ENCODE measurements at regions not wholly inside any gene's neighbourhood (a gene's known extent, or its start where the extent isn't known, plus 50 kb on each side); places are given as distances from the start of the nearest gene placed in this dataset.

DNA sequence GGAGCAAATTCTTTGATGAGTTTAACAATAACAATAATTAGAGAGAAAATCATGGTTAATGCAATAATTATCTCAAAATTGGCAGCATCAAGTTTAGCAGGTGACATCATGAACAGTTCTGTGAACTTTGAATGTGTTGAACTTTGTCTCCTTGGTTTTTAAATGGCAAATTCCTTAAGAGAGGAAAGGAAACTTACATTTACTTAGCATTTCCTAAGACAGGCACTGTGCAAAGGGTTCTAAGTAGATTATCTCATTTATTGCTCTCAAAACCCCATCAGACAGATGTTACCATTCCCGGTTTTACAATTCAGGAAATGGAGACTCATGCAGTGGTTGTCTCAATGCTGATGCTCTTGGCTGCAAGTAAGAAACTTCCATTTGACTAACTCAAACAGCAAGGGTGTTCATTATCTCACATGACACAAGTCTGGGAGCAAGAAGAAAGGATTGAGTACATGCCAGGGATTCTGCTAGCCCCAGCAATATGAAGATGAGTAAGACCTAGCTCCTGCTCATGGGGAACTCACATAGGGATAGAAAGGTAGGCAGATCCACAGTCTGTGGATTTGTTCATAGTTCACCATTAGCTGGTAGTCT, 81.3 kb upstream of the ITGA6 start:
- DNase-seq (ENCODE audit: low read depth in 1 of 2, low spot score in 1 of 2): peak in 1 of 2 donors; percentile 32
- Histone ChIP-seq H3K36me3 (no peaks in the 10 kb centered on the region), H3K4me3 (no peak overlapping the region), H3K4me1 (ENCODE audit: low read depth) (no peaks in the 10 kb centered on the region), H3K27ac (no peak overlapping the region), H3K9me3 (ENCODE audit: low read depth) (no peaks in the 10 kb centered on the region), H3K27me3 (no peaks in the 10 kb centered on the region)
- TF ChIP-seq, protein P1, sequence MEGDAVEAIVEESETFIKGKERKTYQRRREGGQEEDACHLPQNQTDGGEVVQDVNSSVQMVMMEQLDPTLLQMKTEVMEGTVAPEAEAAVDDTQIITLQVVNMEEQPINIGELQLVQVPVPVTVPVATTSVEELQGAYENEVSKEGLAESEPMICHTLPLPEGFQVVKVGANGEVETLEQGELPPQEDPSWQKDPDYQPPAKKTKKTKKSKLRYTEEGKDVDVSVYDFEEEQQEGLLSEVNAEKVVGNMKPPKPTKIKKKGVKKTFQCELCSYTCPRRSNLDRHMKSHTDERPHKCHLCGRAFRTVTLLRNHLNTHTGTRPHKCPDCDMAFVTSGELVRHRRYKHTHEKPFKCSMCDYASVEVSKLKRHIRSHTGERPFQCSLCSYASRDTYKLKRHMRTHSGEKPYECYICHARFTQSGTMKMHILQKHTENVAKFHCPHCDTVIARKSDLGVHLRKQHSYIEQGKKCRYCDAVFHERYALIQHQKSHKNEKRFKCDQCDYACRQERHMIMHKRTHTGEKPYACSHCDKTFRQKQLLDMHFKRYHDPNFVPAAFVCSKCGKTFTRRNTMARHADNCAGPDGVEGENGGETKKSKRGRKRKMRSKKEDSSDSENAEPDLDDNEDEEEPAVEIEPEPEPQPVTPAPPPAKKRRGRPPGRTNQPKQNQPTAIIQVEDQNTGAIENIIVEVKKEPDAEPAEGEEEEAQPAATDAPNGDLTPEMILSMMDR (IDR thresholded peaks at IDR 0.05; ENCODE audit: low read depth, low read length): no peak

GRCh38 chr2:172348555-172349288, 78.7 kb upstream of the ITGA6 start:
- H3K27me3 ChIP-seq: no peaks in the 10 kb centered on the region
- TF ChIP-seq, protein P1 (IDR thresholded peaks at IDR 0.05; ENCODE audit: low read depth, low read length): no peak
- no peak for DNase-seq (ENCODE audit: low read depth in 1 of 2, low spot score in 1 of 2)

GRCh38 chr2:172350839-172351479, 76.4 kb upstream of the ITGA6 start:
- no peaks in the 10 kb centered on the region for H3K9me3 ChIP-seq (ENCODE audit: low read depth)
- TF ChIP-seq, protein P1 (IDR thresholded peaks at IDR 0.05; ENCODE audit: low read depth, low read length): no peak
- no peak overlapping the region for H3K27ac ChIP-seq
- no peaks in the 10 kb centered on the region for H3K36me3 ChIP-seq
- peaks cover 7% of the 10 kb centered on the region for H3K4me1 ChIP-seq (ENCODE audit: low read depth)
- DNase-seq (ENCODE audit: low read depth in 1 of 2, low spot score in 1 of 2): no peak
- H3K27me3 ChIP-seq: no peaks in the 10 kb centered on the region
- no peak overlapping the region for H3K4me3 ChIP-seq

More at GRCh38 chr2:172348555-172349288, 78.7 kb upstream of the ITGA6 start:
- Histone ChIP-seq H3K4me3 (no peak overlapping the region), H3K36me3 (no peaks in the 10 kb centered on the region), H3K9me3 (ENCODE audit: low read depth) (no peaks in the 10 kb centered on the region), H3K27ac (no peak overlapping the region), H3K4me1 (ENCODE audit: low read depth) (no peaks in the 10 kb centered on the region)

- H3K27me3 ChIP-seq: no peaks in the 10 kb centered on the region
- no peak for DNase-seq (ENCODE audit: low read depth in 1 of 2, low spot score in 1 of 2)
- no peak overlapping the region for H3K27ac ChIP-seq
- TF ChIP-seq, protein P1 (IDR thresholded peaks at IDR 0.05; ENCODE audit: low read depth, low read length): no peak
- H3K9me3 ChIP-seq (ENCODE audit: low read depth): no peaks in the 10 kb centered on the region
- no peak overlapping the region for H3K4me3 ChIP-seq
- H3K36me3 ChIP-seq: no peaks in the 10 kb centered on the region
- H3K4me1 ChIP-seq (ENCODE audit: low read depth): peaks cover 7% of the 10 kb centered on the region
Measured at GRCh38 chr2:172351586-172351985, 75.8 kb upstream of the ITGA6 start.

- Histone ChIP-seq H3K27ac (no peak overlapping the region), H3K27me3 (no peaks in the 10 kb centered on the region), H3K4me1 (ENCODE audit: low read depth) (peaks cover 10% of the 10 kb centered on the region), H3K9me3 (ENCODE audit: low read depth) (no peaks in the 10 kb centered on the region), H3K4me3 (no peak overlapping the region), H3K36me3 (no peaks in the 10 kb centered on the region)
- TF ChIP-seq, protein P1 (IDR thresholded peaks at IDR 0.05; ENCODE audit: low read depth, low read length): no peak
- DNase-seq (ENCODE audit: low read depth in 1 of 2, low spot score in 1 of 2): no peak
Measured at GRCh38 chr2:172354347-172354746, 73.0 kb upstream of the ITGA6 start.

Measured in cardiac muscle cell (in vitro differentiated cells and primary cell).